ENCODE measurements at regions not wholly inside any gene's neighbourhood (a gene's known extent, or its start where the extent isn't known, plus 50 kb on each side); places are given as distances from the start of the nearest gene placed in this dataset.

DNA sequence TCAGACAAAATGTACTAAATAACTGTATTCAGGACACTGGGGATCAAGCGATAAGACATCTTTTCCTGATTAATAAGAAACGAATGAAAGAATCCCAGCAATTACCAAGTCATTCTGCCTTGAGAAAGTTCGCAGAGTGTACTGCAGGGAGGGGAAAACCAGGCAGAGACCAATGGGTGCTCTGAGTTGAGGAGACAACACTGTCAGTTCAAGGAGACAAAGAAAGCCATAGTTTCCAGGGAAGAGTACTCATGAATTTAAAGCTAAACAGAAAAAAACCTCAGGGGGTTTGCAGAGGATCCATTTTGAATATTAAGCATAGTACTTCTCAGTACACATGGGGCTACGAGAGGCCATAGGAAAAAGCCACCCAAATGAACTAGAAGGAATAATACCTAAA lies 573.0 kb downstream of the KCTD8 start:
- TF ChIP-seq EZH2 (optimal IDR thresholded peaks at IDR 0.05; ENCODE audit: low read depth, low read length), result no peak
- TF ChIP-seq, protein P1, sequence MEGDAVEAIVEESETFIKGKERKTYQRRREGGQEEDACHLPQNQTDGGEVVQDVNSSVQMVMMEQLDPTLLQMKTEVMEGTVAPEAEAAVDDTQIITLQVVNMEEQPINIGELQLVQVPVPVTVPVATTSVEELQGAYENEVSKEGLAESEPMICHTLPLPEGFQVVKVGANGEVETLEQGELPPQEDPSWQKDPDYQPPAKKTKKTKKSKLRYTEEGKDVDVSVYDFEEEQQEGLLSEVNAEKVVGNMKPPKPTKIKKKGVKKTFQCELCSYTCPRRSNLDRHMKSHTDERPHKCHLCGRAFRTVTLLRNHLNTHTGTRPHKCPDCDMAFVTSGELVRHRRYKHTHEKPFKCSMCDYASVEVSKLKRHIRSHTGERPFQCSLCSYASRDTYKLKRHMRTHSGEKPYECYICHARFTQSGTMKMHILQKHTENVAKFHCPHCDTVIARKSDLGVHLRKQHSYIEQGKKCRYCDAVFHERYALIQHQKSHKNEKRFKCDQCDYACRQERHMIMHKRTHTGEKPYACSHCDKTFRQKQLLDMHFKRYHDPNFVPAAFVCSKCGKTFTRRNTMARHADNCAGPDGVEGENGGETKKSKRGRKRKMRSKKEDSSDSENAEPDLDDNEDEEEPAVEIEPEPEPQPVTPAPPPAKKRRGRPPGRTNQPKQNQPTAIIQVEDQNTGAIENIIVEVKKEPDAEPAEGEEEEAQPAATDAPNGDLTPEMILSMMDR (IDR thresholded peaks at IDR 0.05; ENCODE audit: low read length), result no peak
- no peak for TF ChIP-seq EZH2phosphoT487 (IDR thresholded peaks at IDR 0.05; ENCODE audit: low read length)

All from MM.1S (cell line).